H9 (cell line): ENCODE measurements at regions not wholly inside any gene's neighbourhood (a gene's known extent, or its start where the extent isn't known, plus 50 kb on each side); places are given as distances from the start of the nearest gene placed in this dataset.

Source experiments
- DNase-seq: peaks from one replicate; pipeline ENCODE4 v3.0.0-alpha.2; 2017
- H2AFZ ChIP-seq: one replicate; pipeline ENCODE4 v1.6.1; 2013; ENCODE audit warnings: mild to moderate bottlenecking, low read length, control low read depth, moderate library complexity
- H2AK5ac ChIP-seq: 2 replicates; pipeline ENCODE4 v1.6.1; 2013; ENCODE audit warnings: low read length, control low read depth, mixed read lengths; ENCODE audit not compliant: insufficient read length
- H2BK120ac ChIP-seq: one replicate; pipeline ENCODE4 v1.6.1; 2013; ENCODE audit warnings: low read depth, mild to moderate bottlenecking, low read length, control low read depth, inconsistent platforms; ENCODE audit not compliant: poor library complexity, severe bottlenecking
- H2BK12ac ChIP-seq: 2 replicates; pipeline ENCODE4 v1.6.1; 2013; ENCODE audit warnings: low read length, control low read depth, mixed read lengths, low read depth; ENCODE audit not compliant: insufficient read length
- H2BK15ac ChIP-seq: 2 replicates; pipeline ENCODE4 v1.6.1; 2013; ENCODE audit warnings: low read depth, low read length, control low read depth
- H2BK20ac ChIP-seq: one replicate; pipeline ENCODE4 v1.6.1; 2013; ENCODE audit warnings: low read depth, mild to moderate bottlenecking, low read length, control low read depth, inconsistent platforms; ENCODE audit not compliant: poor library complexity, severe bottlenecking
- H2BK5ac ChIP-seq: 2 replicates; pipeline ENCODE4 v1.6.1; 2013; ENCODE audit warnings: low read length, control low read depth, mixed read lengths; ENCODE audit not compliant: insufficient read length
- H3K14ac ChIP-seq: 2 replicates; pipeline ENCODE4 v1.6.1; 2013; ENCODE audit warnings: low read length, control low read depth; ENCODE audit not compliant: insufficient read depth
- H3K18ac ChIP-seq: 2 replicates; pipeline ENCODE4 v1.6.1; 2013; ENCODE audit warnings: low read depth, mild to moderate bottlenecking, mixed read lengths, low read length, control low read depth; ENCODE audit not compliant: insufficient read length
- H3K23ac ChIP-seq: 2 replicates; pipeline ENCODE4 v1.6.1; 2013; ENCODE audit warnings: low read length, control low read depth, mixed read lengths, low read depth; ENCODE audit not compliant: insufficient read length
- H3K23me2 ChIP-seq: 2 replicates; pipeline ENCODE4 v1.6.1; 2013; ENCODE audit warnings: low read depth, mild to moderate bottlenecking, mixed read lengths, low read length, control low read depth; ENCODE audit not compliant: insufficient read length, poor library complexity, severe bottlenecking
- H3K27ac ChIP-seq: 2 replicates; pipeline ENCODE4 v1.5.1; 2013; ENCODE audit warnings: low read length, control low read depth, mixed read lengths, low read depth; ENCODE audit not compliant: insufficient read length
- H3K27me3 ChIP-seq: 2 replicates; pipeline ENCODE4 v1.6.1; 2013; ENCODE audit warnings: low read length, control low read depth, inconsistent platforms; ENCODE audit not compliant: insufficient read depth
- H3K4ac ChIP-seq: 2 replicates; pipeline ENCODE4 v1.6.1; 2013; ENCODE audit warnings: low read depth, mild to moderate bottlenecking, control low read depth, inconsistent platforms, low read length, moderate library complexity
- H3K4me1 ChIP-seq: 2 replicates; pipeline ENCODE4 v1.6.1; 2013; ENCODE audit warnings: low read length, control low read depth, inconsistent platforms; ENCODE audit not compliant: insufficient read depth
- H3K4me2 ChIP-seq: 2 replicates; pipeline ENCODE4 v1.6.1; 2013; ENCODE audit warnings: low read length, control low read depth, mixed read lengths; ENCODE audit not compliant: insufficient read length, insufficient read depth
- H3K56ac ChIP-seq: 2 replicates; pipeline ENCODE4 v1.6.1; 2013; ENCODE audit warnings: low read depth, mild to moderate bottlenecking, mixed read lengths, low read length, control low read depth; ENCODE audit not compliant: insufficient read length
- H3K79me1 ChIP-seq: 2 replicates; pipeline ENCODE4 v1.6.1; 2013; ENCODE audit warnings: low read depth, mild to moderate bottlenecking, moderate library complexity, low read length, control low read depth, inconsistent platforms; ENCODE audit not compliant: insufficient read depth, poor library complexity, severe bottlenecking
- H3K79me2 ChIP-seq: 2 replicates; pipeline ENCODE4 v1.6.1; 2013; ENCODE audit warnings: low read length, control low read depth, inconsistent platforms; ENCODE audit not compliant: insufficient read depth
- H3K9ac ChIP-seq: 2 replicates; pipeline ENCODE4 v1.6.1; 2013; ENCODE audit warnings: low read length, control low read depth, mixed read lengths; ENCODE audit not compliant: insufficient read length; ENCODE audit errors: extremely low read depth
- H3K9me3 ChIP-seq: one replicate; pipeline ENCODE4 v1.6.1; 2013; ENCODE audit warnings: low read depth, low read length, inconsistent platforms; ENCODE audit not compliant: control insufficient read depth
- H3T11ph ChIP-seq: one replicate; pipeline ENCODE4 v1.6.1; 2013; ENCODE audit warnings: mild to moderate bottlenecking, low read length, control low read depth, inconsistent platforms
- H4K20me1 ChIP-seq: one replicate; pipeline ENCODE4 v1.6.1; 2013; ENCODE audit not compliant: control insufficient read depth, insufficient read length, insufficient read depth
- H4K5ac ChIP-seq: 2 replicates; pipeline ENCODE4 v1.6.1; 2013; ENCODE audit warnings: low read depth, mild to moderate bottlenecking, mixed read lengths, low read length, control low read depth; ENCODE audit not compliant: insufficient read length
- H4K8ac ChIP-seq: replicated peaks from 2 replicates; pipeline ENCODE4 v1.6.1; 2013; ENCODE audit warnings: low read length, control low read depth, mixed read lengths, low read depth; ENCODE audit not compliant: insufficient read length
- H4K91ac ChIP-seq: 2 replicates; pipeline ENCODE4 v1.6.1; 2013; ENCODE audit warnings: low read depth, mild to moderate bottlenecking, moderate library complexity, mixed read lengths, low read length, control low read depth; ENCODE audit not compliant: insufficient read length
- H3K27ac Mint-ChIP-seq, 3 experiments: 2 replicates in 2 of 3; 3 replicates in 1 of 3; pipeline ENCODE4 v1.8.0; 2020 to 2021; ENCODE audit warnings: mixed read lengths in 3 of 3, mild to moderate bottlenecking in 1 of 3, moderate library complexity in 1 of 3
- H3K27me3 Mint-ChIP-seq: 2 replicates; pipeline ENCODE4 v1.8.0; 2021; ENCODE audit warnings: low read depth, mild to moderate bottlenecking, moderate library complexity, mixed read lengths
- H3K36me3 Mint-ChIP-seq, 3 experiments: 2 replicates in 2 of 3; 3 replicates in 1 of 3; pipeline ENCODE4 v1.8.0; 2020 to 2021; ENCODE audit warnings: low read depth in 3 of 3, mixed read lengths in 3 of 3; ENCODE audit not compliant: insufficient read depth in 1 of 3
- H3K4me1 Mint-ChIP-seq, 2 experiments: 2 replicates each; pipeline ENCODE4 v1.8.0; 2020; ENCODE audit warnings: mixed read lengths in 2 of 2
- H3K4me3 Mint-ChIP-seq, 2 experiments: 2 replicates in 1 of 2; 3 replicates in 1 of 2; pipeline ENCODE4 v1.8.0; 2020 to 2021; ENCODE audit warnings: mild to moderate bottlenecking in 2 of 2, mixed read lengths in 2 of 2, moderate library complexity in 1 of 2
- H3K9me3 Mint-ChIP-seq, 2 experiments: 2 replicates in 1 of 2; 3 replicates in 1 of 2; pipeline ENCODE4 v1.8.0; 2020; ENCODE audit warnings: mild to moderate bottlenecking in 2 of 2, mixed read lengths in 2 of 2, moderate library complexity in 1 of 2
- TF ChIP-seq, protein P1 (sequence below): fragments of 200-600 bp; sonication (generic); conservative IDR thresholded peaks from 3 replicates; pipeline ENCODE4 v1.8.0; 2021; ENCODE audit warnings: antibody characterized with exemption, mild to moderate bottlenecking

DNA sequence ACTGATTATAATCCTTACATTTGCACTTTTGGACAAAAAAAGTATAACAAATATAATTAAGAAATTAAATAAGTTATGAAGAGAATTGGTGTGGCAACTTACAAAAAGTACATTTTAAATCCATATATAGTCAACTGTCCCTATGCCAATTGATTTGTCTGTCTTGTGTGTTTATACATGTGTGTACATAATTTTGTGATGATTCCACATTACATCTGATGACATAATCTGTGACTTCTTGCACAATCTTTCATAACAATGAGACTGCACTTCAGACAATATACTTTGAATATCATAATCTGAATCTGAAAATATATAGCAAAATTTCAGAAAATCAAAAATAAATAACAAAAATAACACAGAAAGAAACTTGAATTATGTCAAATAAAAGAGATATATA, 953.4 kb downstream of the FAT4 start:
- no peak overlapping the region for H3T11ph ChIP-seq
- Mint-ChIP-seq H3K36me3 (no peaks in the 10 kb centered on the region), H3K4me3 (no peak overlapping the region), H3K27me3 (no peaks in the 10 kb centered on the region), H3K27ac (no peak overlapping the region), H3K4me1 (no peaks in the 10 kb centered on the region), H3K9me3 (no peaks in the 10 kb centered on the region; a peak in 1 of 5 replicates)
- no peak overlapping the region for H2BK5ac ChIP-seq
- H3K9me3 ChIP-seq = no peaks in the 10 kb centered on the region
- no peak overlapping the region for H4K5ac ChIP-seq
- H3K23ac ChIP-seq = no peak overlapping the region
- no peak for DNase-seq
- H2AFZ ChIP-seq = no peak overlapping the region
- H4K91ac ChIP-seq = no peak overlapping the region
- H3K4me2 ChIP-seq = no peak overlapping the region
- no peaks in the 10 kb centered on the region for H4K20me1 ChIP-seq
- no peaks in the 10 kb centered on the region for H3K79me1 ChIP-seq
- no peak overlapping the region for H4K8ac ChIP-seq
- no peak overlapping the region for H2AK5ac ChIP-seq
- H3K4ac ChIP-seq = no peak overlapping the region
- H3K4me1 ChIP-seq = no peaks in the 10 kb centered on the region
- H3K23me2 ChIP-seq = no peaks in the 10 kb centered on the region
- H3K9ac ChIP-seq = no peak overlapping the region
- H3K79me2 ChIP-seq = no peaks in the 10 kb centered on the region
- no peak overlapping the region for H2BK120ac ChIP-seq
- no peak overlapping the region for H3K14ac ChIP-seq
- no peaks in the 10 kb centered on the region for H3K27me3 ChIP-seq
- TF ChIP-seq, protein P1, sequence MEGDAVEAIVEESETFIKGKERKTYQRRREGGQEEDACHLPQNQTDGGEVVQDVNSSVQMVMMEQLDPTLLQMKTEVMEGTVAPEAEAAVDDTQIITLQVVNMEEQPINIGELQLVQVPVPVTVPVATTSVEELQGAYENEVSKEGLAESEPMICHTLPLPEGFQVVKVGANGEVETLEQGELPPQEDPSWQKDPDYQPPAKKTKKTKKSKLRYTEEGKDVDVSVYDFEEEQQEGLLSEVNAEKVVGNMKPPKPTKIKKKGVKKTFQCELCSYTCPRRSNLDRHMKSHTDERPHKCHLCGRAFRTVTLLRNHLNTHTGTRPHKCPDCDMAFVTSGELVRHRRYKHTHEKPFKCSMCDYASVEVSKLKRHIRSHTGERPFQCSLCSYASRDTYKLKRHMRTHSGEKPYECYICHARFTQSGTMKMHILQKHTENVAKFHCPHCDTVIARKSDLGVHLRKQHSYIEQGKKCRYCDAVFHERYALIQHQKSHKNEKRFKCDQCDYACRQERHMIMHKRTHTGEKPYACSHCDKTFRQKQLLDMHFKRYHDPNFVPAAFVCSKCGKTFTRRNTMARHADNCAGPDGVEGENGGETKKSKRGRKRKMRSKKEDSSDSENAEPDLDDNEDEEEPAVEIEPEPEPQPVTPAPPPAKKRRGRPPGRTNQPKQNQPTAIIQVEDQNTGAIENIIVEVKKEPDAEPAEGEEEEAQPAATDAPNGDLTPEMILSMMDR = no peak
- no peak overlapping the region for H3K18ac ChIP-seq
- H2BK12ac ChIP-seq = no peak overlapping the region
- no peak overlapping the region for H3K27ac ChIP-seq
- no peak overlapping the region for H3K56ac ChIP-seq
- no peak overlapping the region for H2BK20ac ChIP-seq
- H2BK15ac ChIP-seq = no peak overlapping the region
